ENCODE measurements at regions not wholly inside any gene's neighbourhood (a gene's known extent, or its start where the extent isn't known, plus 50 kb on each side); places are given as distances from the start of the nearest gene placed in this dataset.
"Not testable (repeated sequence)": the region's sequence is repeated elsewhere in the genome, so short reads cannot be mapped to it uniquely, and the experiment has no call there.

DNA sequence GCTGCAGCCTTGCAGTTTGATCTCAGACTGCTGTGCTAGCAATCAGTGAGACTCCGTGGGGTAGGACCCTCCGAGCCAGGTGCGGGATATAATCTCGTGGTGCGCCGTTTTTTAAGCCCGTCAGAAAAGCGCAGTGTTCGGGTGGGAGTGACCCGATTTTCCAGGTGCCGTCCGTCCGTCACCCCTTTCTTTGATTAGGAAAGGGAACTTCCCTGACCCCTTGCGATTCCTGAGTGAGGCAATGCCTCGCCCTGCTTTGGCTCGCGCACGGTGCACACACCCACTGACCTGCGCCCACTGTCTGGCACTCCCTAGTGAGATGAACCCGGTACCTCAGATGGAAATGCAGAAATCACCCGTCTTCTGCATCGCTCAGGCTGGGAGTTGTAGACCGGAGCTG, 203.2 kb downstream of the SNCAIP start:
- not testable (repeated sequence) for DNase-seq (ENCODE audit: low spot score)

GRCh38 chr5:122515709-122516431, 203.8 kb downstream of the SNCAIP start:
- peak; percentile 69 for DNase-seq (ENCODE audit: low spot score)

DNA sequence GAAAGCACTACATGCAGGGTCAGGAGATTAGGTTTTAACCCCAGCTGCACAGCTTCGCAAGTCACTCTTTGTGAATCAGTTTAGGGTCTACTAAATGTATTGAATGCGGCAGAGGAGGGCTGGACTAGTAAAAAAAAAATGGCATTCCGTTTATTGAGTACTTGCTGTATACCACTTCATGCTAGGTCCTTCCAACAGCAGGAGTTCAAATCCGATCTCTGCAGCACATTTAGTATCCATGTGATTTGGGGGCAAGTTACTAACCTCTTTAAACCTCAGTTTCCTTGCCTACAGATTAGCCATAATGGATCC, 204.4 kb downstream of the SNCAIP start:
- no peak for DNase-seq (ENCODE audit: low spot score)

DNA sequence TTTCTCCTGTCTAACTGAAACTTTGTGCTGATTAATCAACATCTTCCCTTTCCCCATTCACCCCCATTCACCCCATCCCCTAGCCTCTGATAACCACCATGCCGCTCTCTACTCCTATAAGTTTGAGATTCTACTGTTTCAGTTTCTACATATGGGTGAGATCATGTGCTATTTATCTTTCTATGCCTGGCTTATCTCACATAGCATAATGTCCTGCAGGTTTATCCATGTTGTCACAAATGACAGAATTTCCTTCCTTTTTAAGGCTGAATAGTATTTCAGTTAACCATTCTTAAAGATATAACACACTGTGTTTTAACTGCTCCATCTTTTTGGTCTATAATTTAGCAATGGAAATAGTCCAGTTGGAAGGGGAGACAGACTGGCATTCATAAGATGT, 205.1 kb downstream of the SNCAIP start:
- no peak for DNase-seq (ENCODE audit: low spot score)

- DNase-seq (ENCODE audit: low spot score) = no peak
These were observed 211.7 kb downstream of the SNCAIP start for GRCh38 chr5:122523776-122524175.

DNA sequence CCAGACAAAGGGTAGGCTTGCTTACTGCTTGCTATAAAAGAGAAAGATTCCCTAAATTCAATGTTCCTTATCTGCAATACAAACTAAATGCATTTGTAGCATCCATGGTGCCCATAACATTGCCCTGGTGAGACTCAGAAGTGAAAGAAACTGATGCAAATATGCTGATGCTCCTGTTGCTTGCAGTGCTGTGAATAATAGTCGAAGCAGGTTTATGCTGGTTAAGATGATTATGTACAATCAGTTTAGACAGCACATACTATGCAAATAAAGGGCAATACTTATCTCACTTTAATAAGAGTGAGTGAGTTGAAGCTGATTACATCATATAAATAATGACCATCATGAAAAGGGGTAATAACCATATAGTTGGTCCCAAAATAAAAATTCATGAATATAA, 215.5 kb downstream of the SNCAIP start:
- no peak for DNase-seq (ENCODE audit: low spot score)

- no peak for DNase-seq (ENCODE audit: low spot score)
These were observed 220.0 kb downstream of the SNCAIP start for GRCh38 chr5:122532035-122532434.

- DNase-seq (ENCODE audit: low spot score) = no peak
These were observed 221.8 kb downstream of the SNCAIP start for GRCh38 chr5:122533825-122534224.

GRCh38 chr5:122534829-122535228, 222.8 kb downstream of the SNCAIP start:
- DNase-seq (ENCODE audit: low spot score) = no peak

- no peak for DNase-seq (ENCODE audit: low spot score)
These were observed 229.4 kb downstream of the SNCAIP start for GRCh38 chr5:122541388-122541787.

DNA sequence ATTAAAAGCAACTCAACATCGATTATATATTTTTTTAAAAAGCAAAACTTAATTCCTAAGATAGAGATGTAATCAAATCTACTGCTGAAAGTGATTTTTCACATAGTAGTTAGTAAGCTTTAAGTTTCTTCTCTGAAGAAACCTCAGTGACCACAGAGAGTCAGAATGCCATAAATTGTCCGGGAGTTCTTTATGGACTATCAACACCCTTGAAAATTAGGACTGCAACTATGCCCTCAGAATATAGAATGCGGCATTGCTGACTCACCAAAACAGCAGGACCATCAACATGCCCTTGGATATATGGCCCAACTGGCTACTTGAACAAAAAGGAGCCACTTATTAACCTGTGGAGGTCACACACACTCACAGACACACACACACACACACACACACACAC, 228.9 kb upstream of the SNX2 start:
- DNase-seq (ENCODE audit: low spot score) = no peak

GRCh38 chr5:122547219-122547618, 227.7 kb upstream of the SNX2 start:
- DNase-seq (ENCODE audit: low spot score) = no peak

GRCh38 chr5:122547669-122548068, 227.2 kb upstream of the SNX2 start:
- no peak for DNase-seq (ENCODE audit: low spot score)

DNA sequence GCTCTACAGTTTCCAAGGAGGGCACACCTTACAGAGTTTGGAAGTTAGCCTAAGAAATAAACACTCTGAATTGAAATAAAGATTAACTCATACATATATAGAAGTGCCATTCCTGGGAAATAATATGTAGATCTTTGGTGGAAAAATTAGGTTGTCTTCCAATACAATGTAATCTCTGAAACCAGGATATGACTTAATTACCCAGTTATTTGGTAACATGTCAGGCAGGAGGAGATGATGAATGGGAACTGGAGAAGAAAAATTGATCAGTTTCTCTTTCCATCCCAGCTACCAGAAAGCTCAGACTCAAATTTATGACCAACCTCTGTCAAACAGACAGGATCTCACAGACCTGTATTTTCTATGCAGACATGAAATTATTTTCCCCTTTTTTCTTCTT, 215.2 kb upstream of the SNX2 start:
- no peak for DNase-seq (ENCODE audit: low spot score)

GRCh38 chr5:122561209-122561608, 213.7 kb upstream of the SNX2 start:
- DNase-seq (ENCODE audit: low spot score) = no peak

- DNase-seq (ENCODE audit: low spot score) = no peak
These were observed 209.5 kb upstream of the SNX2 start for GRCh38 chr5:122565331-122565730.

DNA sequence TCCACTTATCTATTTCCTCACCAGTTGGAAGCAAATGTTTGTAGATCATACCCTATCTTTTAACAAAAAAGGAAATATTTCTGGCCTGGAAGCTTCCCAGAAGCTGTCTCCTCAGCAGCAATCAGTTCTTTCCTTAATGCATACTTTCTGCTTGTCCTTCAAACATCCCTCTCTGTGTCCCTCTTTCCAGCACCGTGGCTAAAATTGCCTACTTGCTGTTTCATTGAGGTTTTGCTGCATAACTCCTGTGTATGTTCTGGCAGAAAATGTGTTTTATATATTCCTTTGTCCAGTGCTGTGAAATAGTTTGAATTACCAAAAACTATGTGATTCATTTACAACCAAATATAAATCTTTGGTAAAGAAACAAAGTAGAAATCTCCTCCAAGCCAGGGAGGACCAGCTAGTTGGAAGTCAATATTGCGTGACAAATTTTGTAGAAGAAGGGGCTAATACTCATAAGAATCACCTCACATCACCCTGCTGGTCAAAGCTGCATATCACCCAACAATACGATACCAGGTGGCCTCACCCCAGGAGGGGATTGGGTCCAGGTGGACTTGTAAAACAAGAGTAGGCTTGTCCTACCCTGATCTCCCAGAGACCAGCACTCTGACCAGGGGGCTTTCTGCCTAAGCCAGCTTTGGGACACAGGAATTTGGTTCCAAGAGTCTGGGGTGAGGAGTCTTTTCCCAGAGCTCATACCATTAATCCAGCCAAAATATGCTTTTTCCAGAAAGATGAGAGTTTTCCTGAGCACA, 198.4 kb upstream of the SNX2 start:
- DNase-seq (ENCODE audit: low spot score) = no peak

DNA sequence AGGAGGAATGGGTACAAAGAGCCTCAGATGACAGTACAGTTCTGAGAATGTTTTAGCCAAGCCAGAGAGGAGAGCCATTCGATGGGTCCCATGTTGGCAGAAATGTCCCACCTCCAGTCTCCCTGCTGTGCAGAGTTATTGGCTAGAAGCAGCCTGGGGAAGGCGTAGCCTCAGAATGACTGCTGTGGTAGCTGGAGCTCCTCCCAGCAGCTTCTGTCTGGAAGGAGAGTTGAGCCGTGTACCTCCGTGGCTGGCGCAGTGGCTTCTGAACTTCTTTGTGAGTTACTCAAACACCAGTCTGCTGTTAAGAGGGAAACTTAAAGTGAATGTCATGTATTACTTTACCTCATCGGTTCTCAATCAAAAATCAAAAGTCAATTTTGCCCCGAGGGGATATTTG, 193.3 kb upstream of the SNX2 start:
- DNase-seq (ENCODE audit: low spot score) = no peak

DNA sequence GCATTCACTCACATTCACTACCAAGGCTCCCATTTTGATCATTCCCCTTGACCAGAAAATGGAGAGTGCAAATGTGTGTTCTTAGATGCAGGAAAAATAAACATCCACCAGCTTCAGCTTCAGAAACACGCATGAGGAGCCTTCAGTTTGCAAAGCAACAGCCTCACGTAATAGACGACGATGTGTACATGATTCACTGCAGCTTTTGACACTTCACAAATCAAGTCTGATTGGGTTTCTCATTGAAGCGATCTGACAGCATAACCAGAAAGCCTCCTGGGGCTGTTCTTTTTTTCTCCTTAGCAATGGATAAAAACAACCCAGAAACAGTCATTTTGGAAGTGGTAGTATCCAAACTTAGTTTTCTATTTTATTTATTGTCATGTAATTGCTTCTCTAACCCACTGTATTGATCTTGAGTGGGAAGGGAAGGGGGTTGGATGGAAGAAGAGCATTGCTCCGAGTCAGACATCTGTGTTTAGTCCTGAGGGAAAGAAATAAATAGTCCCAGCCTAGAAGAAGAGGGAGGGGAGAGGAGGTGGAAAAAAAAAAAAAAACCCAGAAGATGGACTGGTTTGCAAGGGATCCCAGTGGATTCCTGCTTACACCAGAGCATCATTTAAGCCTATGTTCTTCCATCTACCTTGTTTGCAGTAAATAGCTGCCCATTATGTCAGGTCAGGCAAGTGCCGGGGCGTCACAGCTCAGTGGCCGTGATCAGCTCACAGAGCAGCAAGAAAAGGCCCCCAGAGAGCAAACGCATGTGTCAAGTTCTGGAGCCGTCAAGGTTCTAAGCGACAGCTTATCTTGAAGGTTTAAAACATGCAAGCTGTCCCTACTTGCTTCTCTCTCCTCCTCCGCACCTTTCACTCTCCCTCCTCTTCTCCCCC, 190.2 kb upstream of the SNX2 start:
- DNase-seq (ENCODE audit: low spot score) = no peak

DNA sequence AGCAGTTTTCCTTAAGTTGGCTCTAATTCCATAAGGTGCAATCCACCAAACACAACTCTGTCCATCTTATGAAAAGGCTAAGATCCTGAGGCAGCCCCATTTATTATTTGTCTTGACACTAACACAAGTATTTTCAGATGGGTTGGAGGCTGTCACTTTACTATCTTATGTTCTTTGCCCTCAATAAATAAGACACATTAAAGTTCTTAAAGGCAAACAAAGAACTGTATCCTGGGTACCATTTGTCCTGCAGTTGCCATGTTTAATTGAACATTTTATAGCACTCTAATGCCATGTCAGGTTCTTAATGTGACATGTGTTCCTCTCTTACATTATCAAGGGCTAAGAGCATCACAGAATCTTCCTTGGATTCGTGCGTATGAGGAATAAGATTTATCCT, 189.5 kb upstream of the SNX2 start:
- DNase-seq (ENCODE audit: low spot score) = no peak

DNA sequence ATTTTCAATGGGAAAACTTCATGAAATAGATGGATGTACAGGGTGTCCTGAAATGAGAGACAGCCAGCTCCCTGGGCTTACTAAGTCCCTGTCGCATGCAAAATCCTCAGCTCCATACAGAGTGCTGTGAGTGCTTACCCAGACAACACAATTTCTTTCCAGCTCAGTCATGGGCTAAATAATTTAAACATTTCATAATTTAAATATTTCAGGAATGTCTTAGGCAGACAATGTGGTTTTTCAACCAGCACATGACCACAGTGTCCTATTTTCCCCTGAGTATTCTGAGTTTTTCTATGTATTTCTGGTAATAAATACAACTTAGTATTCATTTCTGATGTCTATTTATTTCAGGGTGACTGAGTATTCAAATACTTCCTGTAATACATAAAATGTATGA, 188.5 kb upstream of the SNX2 start:
- DNase-seq (ENCODE audit: low spot score) = no peak

- DNase-seq (ENCODE audit: low spot score) = no peak
These were observed 183.1 kb upstream of the SNX2 start for GRCh38 chr5:122591828-122592227.

DNA sequence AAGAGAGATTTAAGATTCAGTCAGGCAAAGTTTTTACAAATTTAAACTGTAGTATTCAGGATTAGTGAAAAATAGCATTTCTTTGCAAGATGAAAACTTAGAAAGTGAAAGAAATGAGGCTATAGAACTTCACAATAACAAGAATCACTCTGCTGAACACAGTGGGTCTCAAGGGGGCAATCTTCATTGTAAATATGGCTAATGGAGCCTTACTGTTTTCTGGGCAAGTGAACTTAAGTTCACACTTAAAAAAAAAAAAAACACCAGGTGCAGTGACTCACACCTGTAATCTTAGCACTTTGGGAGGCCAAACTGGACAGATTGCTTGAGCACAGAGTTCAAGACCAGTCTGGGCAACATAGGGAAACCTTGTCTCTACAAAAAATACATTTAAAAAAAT, 175.9 kb upstream of the SNX2 start:
- DNase-seq (ENCODE audit: low spot score) = no peak
